ENCODE measurements at regions not wholly inside any gene's neighbourhood (a gene's known extent, or its start where the extent isn't known, plus 50 kb on each side); places are given as distances from the start of the nearest gene placed in this dataset.

DNA sequence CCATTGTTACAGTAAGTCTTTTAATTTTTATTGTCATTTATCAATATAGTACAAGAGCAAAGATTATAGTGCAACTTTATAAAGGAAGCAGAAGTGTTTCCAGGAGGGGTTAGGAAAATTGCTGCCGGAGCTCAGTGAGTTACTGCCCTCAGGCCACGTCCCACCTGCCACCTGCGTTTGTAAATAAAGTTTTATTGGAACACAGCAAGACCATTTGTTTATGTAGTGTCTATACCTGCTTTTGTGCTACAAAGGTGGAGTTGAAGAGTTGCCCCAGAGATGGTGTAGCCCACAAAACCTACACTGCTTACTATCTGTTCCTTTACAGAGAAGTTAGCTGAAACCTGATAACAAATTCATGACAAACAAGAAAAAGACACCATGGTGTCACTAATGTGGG is 437.8 kb upstream of the B3GAT1 start:
- no peaks in the 10 kb centered on the region for H3K79me2 ChIP-seq (ENCODE audit: control insufficient read depth in 1 of 2, insufficient read depth in 2 of 2, low read length in 2 of 2)
- H2AFZ ChIP-seq (ENCODE audit: low read length) = no peak overlapping the region
- H3K4me3 ChIP-seq (ENCODE audit: extremely low read depth in 1 of 4, insufficient read depth in 2 of 4, low read depth in 3 of 4, low read length in 4 of 4) = no peak overlapping the region
- TF ChIP-seq ZNF274 (IDR thresholded peaks at IDR 0.05; ENCODE audit: borderline replicate concordance, extremely low read depth, low read length) (no peak), POLR2A (IDR thresholded peaks at IDR 0.05; ENCODE audit: control extremely low read depth in 1 of 2, low read depth in 2 of 2, low read length in 2 of 2) (no peak), BRCA1 (IDR thresholded peaks at IDR 0.05; ENCODE audit: low read depth, low read length) (no peak), SP2 (IDR thresholded peaks at IDR 0.05; ENCODE audit: low read length) (no peak), CHD1 (IDR thresholded peaks at IDR 0.05; ENCODE audit: low read depth, low read length) (no peak), CEBPB (IDR thresholded peaks at IDR 0.05; ENCODE audit: low read depth, low read length) (no peak), RAD21 (IDR thresholded peaks at IDR 0.05 in 1 of 2, conservative IDR thresholded peaks at IDR 0.05 in 1 of 2; ENCODE audit: low read depth in 2 of 2, low read length in 2 of 2) (no peak)
- H2BK20ac ChIP-seq (ENCODE audit: low read length) = no peak overlapping the region
- no peak overlapping the region for H3K18ac ChIP-seq (ENCODE audit: extremely low read depth, low read length)
- ChIA-PET POLR2A (ENCODE audit: partially characterized antibody) (no interaction called here), CTCF (ENCODE audit: partially characterized antibody) (interaction anchor here (0.8 to 3.1 kb wide), 5 partner anchors 9 to 24 kb away, joined by 3 to 22 read pairs (median 5); no protein-coding TSS in a partner anchor)
- no peak overlapping the region for H3K9ac ChIP-seq (replicated peaks in 1 of 4; ENCODE audit: extremely low read depth in 1 of 4, low read depth in 3 of 4, low read length in 3 of 4)
- H3K23me2 ChIP-seq (ENCODE audit: low read depth, low read length) = no peaks in the 10 kb centered on the region; the same call in 1 of the 2 replicates
- H3K27me3 ChIP-seq (replicated peaks in 1 of 4; ENCODE audit: control insufficient read depth in 3 of 4, extremely low read depth in 1 of 4, insufficient read depth in 3 of 4, low read length in 3 of 4) = peaks cover 0 to 2% (median 0%) of the 10 kb centered on the region in 4 experiments; a peak in 1 of 7 replicates
- no peaks in the 10 kb centered on the region for H3K9me3 ChIP-seq (ENCODE audit: insufficient read depth in 2 of 2, low read depth in 1 of 2, low read length in 1 of 2)
- H2AK5ac ChIP-seq (ENCODE audit: low read depth, low read length) = no peak overlapping the region
- H3K4me2 ChIP-seq (ENCODE audit: insufficient read depth in 1 of 2, low read depth in 2 of 2, low read length in 2 of 2) = no peak overlapping the region
- no peaks in the 10 kb centered on the region for H3K79me1 ChIP-seq (ENCODE audit: low read depth, low read length)
- no peak overlapping the region for H2BK5ac ChIP-seq (ENCODE audit: low read depth, low read length)
- no peak overlapping the region for H3K56ac ChIP-seq (replicated peaks; ENCODE audit: insufficient read length, low read depth, low read length)
- no peak overlapping the region for H4K91ac ChIP-seq (replicated peaks; ENCODE audit: insufficient read length, low read length)
- peaks cover 0 to 3% (median 1%) of the 10 kb centered on the region in 4 experiments; a peak in 1 of 7 replicates for H3K4me1 ChIP-seq (replicated peaks in 1 of 4; ENCODE audit: control insufficient read depth in 3 of 4, insufficient read depth in 4 of 4, low read length in 3 of 4)
- no peak overlapping the region for H4K8ac ChIP-seq (ENCODE audit: extremely low read depth, insufficient read depth, low read length)
- H2BK120ac ChIP-seq (replicated peaks; ENCODE audit: low read depth, low read length) = no peak overlapping the region
- H3K36me3 ChIP-seq (ENCODE audit: control insufficient read depth in 2 of 4, insufficient read depth in 4 of 4, low read length in 3 of 4) = no peaks in the 10 kb centered on the region
- H2BK15ac ChIP-seq (ENCODE audit: low read length) = no peak overlapping the region
- no peak overlapping the region for H2BK12ac ChIP-seq (ENCODE audit: low read depth, low read length)
- H3K27ac ChIP-seq (ENCODE audit: low read depth, low read length) = no peak overlapping the region
- 93% methylated on average over 3 of the region's 3 CpGs; no CpG with 5 or more reads in 1 of the 2 experiments for WGBS, 2 experiments (ENCODE audit: extremely low coverage in 1 of 2, insufficient coverage in 1 of 2, insufficient read length in 1 of 2, insufficient replicate concordance in 2 of 2, low coverage in 1 of 2, low lambda C conversion rate in 2 of 2, missing lambda C conversion rate in 1 of 2)
- no peak overlapping the region for H3K14ac ChIP-seq (ENCODE audit: insufficient read length)
- no peak overlapping the region for H4K5ac ChIP-seq (ENCODE audit: insufficient read length, low read depth, low read length)
- DNase-seq (ENCODE audit: low read depth in 1 of 2, low spot score in 2 of 2) (no peak), FAIRE-seq (no peak)
- H3K4ac ChIP-seq (replicated peaks; ENCODE audit: insufficient read length, low read depth, low read length) = no peak overlapping the region
- no peaks in the 10 kb centered on the region for H4K20me1 ChIP-seq (replicated peaks in 1 of 2; ENCODE audit: control insufficient read depth in 1 of 2, insufficient read depth in 2 of 2, low read length in 2 of 2)
- no peak overlapping the region for H3K23ac ChIP-seq (ENCODE audit: insufficient read length)
